GM19395 (cell line): ENCODE measurements at regions not wholly inside any gene's neighbourhood (a gene's known extent, or its start where the extent isn't known, plus 50 kb on each side); places are given as distances from the start of the nearest gene placed in this dataset.

Source experiments
- ATAC-seq: cut with Tn5 transposase; IDR thresholded peaks from one replicate; pipeline ENCODE4 v1.9.1; 2021; ENCODE audit warnings: mild to moderate bottlenecking, moderate library complexity; ENCODE audit not compliant: unreplicated experiment

GRCh38 chr1:221939607-221940006 is 197.7 kb upstream of the DUSP10 start:
- peak; percentile 85 for ATAC-seq

DNA sequence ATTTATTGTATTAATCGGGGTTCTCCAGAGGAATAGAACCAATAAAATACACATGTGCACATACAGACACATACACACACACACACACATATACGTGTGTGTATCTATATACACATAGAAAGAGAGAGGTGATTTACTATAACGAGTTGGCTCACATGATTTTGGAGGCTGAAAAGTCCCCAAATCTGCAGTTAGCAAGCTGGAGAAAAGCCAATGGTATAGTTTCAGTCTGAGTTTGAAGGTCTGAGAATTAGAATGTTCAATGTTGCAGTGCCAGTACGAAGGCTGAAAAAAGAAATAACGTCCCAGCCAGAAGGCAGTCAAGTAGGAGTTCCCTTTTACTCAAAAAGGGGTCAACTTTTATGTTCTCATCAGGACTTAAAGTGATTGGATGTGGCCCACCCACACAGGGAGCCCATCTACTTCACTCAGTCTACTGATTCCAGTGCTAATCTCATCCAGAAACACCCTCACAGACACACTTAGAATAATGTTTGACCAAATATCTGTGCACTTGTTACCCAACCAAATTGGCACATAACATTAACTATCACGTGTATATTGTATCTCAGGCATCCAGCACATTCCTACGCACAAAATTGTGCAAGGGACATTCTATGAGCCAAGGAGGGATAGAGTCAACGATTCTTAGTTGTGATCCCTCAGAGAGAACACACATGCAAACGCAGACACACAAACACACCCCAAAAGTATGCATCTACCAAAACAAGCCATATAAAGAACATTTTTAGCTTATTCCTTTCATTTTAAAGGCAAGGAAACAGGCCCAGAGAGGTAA is 195.5 kb upstream of the DUSP10 start:
- ATAC-seq = no peak

- no peak for ATAC-seq
Measured at GRCh38 chr1:221933814-221934213, 191.9 kb upstream of the DUSP10 start.

GRCh38 chr1:221926441-221926840 is 184.6 kb upstream of the DUSP10 start:
- ATAC-seq = no peak

DNA sequence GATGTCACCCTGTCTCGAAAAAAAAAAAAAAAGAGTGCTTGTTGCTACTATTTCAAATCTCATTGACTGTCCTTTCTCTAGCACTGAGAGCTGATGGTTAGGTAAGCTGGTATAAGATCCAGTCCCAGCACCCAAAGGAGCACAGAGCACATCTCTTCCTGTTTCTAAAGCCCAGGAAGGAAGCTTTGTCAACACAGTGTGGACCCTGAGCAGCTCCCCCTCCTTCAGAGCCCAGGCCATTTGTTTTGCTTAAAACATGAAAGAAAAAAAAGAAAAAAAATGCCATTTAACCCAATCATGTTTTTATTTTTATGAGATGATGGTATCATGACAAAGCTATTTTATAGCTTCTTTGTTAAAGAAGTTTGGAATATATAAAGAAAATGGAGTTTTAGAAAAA is 184.1 kb upstream of the DUSP10 start:
- ATAC-seq = no peak

DNA sequence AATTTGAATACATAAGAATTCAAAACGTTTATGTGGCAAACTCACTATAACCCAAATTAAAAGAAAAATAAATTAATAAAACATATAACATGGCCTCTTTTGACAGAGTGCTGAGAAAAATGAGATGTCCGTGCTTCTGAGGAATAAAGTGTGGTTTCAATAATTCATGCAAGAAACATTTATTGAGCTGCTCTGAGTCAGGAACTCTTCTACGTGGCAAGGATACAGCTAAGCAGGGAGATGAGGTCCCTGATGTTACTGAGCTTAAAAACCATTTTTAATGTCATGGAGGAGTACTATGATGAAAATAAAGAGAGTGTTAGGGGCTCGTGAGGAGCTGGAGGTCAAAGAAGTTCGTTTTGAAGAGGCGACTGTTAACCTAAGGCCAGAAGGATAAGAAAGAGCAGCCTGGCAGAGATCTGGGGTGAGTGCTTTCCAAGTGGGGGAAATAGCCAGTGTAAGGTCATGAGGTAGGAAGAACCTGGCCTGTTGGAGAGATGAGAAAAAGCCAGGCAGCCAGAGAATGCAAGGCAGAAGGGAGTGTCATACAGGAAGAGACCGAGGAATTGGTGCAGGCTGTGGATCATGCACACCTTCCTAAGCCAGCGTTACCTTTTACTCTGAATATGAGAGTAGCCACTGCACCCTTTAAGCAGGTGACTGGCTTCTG is 182.2 kb upstream of the DUSP10 start:
- ATAC-seq = no peak

- ATAC-seq = no peak
Measured at GRCh38 chr1:221921936-221922335, 180.0 kb upstream of the DUSP10 start.

DNA sequence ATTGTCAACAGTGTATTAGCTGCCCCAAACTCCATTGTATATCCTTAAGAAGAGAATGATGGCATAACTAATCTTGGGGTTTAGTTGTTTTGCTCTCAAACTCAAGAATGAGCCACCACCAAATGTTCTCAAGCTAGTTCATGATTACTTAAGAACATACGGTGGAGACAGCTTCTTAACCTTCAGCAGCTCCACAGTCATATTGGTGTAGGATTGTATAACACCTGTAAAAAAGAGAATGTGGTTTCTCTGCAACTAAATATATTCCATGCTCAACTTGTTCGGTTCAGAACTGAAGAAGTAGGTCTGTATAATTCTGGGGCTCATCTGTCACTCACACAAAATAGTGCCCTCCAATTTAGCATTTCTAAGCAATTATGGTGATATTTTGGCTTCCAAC is 177.9 kb upstream of the DUSP10 start:
- ATAC-seq = no peak

- no peak for ATAC-seq
Measured at GRCh38 chr1:221919341-221919740, 177.5 kb upstream of the DUSP10 start.

DNA sequence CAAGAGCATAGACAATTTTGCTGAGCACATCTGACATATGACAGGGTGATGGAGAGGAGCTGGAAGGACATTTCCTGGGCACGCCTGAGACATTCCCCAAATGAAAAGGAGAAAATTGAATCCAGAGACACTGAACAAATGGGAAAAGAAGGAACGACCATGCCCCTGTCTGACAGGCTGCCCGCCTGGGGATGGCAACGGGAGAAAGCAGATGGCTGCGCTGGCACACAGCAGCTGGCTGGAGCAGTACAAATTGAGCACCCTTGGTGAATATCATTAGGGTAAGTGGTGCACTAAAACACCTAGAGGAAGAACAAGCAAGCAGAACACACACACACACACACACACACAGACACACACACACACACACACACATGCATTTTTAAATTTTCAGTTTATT is 174.3 kb upstream of the DUSP10 start:
- no peak for ATAC-seq

DNA sequence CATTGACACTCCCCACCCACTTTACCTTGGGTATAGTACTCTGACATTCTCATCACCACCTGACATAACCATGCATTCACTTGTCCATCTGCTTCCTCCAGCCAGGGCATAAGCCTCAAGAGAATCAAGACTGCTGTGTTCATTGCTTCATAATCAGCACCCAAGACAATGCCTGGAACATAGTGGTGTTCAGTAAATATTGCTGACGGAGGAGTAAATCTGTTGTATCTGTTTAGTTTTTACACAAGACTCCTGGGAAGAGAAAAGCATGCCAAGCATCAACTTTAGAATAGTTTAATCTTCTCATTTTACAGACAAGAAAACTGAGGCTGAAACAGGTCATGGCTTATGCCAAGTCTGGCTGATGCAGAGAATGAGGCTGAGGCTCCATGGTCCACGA is 173.9 kb upstream of the DUSP10 start:
- ATAC-seq = no peak

DNA sequence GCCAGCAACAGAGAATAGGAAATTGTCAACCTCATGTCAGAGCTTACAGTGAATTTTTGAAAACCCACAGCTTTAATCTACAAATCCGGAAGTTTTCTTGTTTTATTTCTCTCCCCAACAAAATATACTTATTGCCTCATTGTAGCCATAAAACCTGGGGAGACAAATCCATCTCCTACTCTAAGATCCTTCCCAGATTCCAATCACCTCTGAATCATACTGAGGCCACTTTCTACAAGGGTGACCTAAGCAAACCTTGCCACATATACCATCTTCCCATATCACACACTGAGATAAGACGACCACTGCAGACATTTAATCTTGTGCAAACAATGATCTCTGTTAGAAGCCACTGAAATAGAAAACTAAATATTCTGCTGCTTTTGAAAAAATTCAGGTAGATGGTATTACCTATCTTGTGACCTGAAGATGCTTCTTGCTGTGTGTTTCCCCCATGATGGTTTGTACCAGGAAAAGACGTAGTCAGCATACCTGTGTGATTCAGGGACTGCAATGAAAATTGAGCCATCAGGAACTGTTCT is 171.5 kb upstream of the DUSP10 start:
- no peak for ATAC-seq

- ATAC-seq = no peak
Measured at GRCh38 chr1:221912230-221912629, 170.3 kb upstream of the DUSP10 start.

- ATAC-seq = peak; percentile 81
Measured at GRCh38 chr1:221911714-221912113, 169.8 kb upstream of the DUSP10 start.

DNA sequence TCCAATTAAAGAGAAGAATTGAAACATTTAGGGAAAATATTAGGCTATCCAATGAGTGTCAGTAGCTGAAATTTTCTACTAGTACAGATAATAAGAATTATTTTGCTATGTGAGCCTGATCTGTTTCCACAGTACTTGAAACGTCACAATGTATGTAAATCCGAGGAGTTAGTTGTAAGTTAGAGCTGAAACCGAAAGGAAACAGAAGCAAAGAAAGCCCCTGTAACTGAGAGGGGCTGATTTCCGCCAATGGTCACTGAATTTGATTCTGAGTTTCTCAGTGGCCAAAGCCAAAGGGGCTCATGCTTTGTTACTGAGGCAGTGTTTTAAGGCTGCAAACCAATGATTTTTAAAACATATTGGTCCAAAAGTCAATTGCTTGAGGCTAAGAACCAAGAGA is 168.3 kb upstream of the DUSP10 start:
- peak; percentile 43 for ATAC-seq

DNA sequence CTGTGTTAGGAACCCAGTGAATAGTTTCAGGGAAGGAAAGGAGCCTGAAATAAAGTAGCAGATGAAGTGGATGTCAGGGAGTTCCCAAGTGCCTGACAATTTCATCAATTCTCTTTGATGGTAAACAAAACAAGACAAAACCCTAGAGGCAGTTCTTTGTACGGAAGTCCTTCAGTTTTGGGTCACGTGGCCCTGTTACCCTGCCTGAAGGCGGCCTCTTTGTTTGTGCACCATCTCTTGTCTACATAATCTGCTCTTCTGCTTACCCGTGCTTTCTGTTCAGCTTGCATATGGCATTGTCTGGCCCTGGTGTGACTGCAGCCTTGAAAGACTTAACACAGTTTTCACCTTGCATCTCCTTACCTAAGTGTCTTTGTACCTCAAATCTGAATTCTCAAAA is 166.7 kb upstream of the DUSP10 start:
- no peak for ATAC-seq

- ATAC-seq = no peak
Measured at GRCh38 chr1:221907166-221907932, 165.5 kb upstream of the DUSP10 start.

- no peak for ATAC-seq
Measured at GRCh38 chr1:221905802-221906201, 163.9 kb upstream of the DUSP10 start.

DNA sequence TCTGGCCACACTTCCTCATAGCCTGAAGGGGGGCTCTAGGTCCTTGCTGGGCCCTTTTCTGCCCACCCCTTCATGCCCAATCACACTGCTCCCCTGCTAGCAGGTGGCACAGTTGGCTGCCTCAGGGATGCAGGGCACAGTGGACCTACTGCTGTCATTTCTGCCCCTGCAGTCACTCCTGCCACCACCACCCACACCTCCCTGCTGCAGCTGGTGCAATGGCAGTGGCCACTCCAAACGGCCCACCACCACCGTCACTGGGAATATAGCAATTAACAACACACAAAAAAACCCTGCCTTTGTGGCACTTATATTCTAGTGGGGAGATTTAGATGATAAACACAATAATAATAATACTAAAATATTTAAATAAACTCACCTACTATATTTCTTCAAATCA is 162.4 kb upstream of the DUSP10 start:
- ATAC-seq = no peak

- ATAC-seq = no peak
Measured at GRCh38 chr1:221903594-221903993, 161.7 kb upstream of the DUSP10 start.

DNA sequence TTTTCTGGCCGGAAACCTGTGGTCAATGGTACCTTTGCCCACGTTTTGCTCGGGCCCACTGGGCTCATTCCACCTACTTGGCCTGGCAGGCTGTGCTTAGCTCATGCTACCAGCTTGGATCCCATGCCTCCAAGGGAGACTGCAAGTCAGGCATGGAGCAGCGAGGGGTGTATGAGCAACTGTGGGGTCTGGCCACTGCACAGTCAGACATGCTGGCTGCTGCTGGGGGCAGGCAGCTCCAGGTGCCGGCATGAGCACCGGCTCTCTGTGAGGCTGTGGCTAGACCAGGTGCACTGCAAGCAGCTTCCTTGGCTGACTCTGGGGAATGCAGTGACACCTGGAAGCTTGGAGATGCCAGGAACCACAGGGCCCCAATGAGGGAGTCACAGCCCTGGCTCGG is 161.1 kb upstream of the DUSP10 start:
- ATAC-seq = no peak

DNA sequence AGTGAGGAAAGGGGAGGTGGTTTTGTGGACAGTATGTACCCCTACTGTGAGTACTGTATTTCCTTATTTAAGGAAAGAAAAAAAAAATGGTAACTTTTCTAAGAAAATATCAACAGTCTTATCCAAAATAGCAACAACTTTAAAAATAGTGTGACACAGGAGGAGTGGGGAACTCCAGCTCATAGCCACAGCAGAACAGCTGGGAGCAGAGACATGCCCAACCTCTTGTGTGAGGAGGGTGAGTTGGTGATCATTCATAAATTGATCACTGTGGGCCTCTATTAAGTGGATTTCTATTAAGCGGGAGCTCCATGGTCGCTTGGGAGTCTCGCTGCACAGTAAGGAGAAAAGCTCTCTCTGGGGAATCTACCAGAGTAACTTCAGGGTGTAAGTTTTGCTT is 158.8 kb upstream of the DUSP10 start:
- ATAC-seq = no peak
